ENCODE measurements at regions not wholly inside any gene's neighbourhood (a gene's known extent, or its start where the extent isn't known, plus 50 kb on each side); places are given as distances from the start of the nearest gene placed in this dataset.

GRCh38 chr9:727767-728166, 113.7 kb upstream of the DMRT1 start:
- ChIA-PET POLR2A (no interaction called here), CTCF (no interaction called here)
- no peak overlapping the region for H3K4me3 ChIP-seq (ENCODE audit: low read depth, low read length)
- TF ChIP-seq, protein P1, sequence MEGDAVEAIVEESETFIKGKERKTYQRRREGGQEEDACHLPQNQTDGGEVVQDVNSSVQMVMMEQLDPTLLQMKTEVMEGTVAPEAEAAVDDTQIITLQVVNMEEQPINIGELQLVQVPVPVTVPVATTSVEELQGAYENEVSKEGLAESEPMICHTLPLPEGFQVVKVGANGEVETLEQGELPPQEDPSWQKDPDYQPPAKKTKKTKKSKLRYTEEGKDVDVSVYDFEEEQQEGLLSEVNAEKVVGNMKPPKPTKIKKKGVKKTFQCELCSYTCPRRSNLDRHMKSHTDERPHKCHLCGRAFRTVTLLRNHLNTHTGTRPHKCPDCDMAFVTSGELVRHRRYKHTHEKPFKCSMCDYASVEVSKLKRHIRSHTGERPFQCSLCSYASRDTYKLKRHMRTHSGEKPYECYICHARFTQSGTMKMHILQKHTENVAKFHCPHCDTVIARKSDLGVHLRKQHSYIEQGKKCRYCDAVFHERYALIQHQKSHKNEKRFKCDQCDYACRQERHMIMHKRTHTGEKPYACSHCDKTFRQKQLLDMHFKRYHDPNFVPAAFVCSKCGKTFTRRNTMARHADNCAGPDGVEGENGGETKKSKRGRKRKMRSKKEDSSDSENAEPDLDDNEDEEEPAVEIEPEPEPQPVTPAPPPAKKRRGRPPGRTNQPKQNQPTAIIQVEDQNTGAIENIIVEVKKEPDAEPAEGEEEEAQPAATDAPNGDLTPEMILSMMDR (IDR thresholded peaks at IDR 0.05; ENCODE audit: insufficient read depth, low read length, missing control alignments), result no peak
- DNase-seq (ENCODE audit: low read depth, low spot score), result no peak

- ChIA-PET POLR2A (no interaction called here), CTCF (no interaction called here)
- TF ChIP-seq, protein P1 (IDR thresholded peaks at IDR 0.05; ENCODE audit: insufficient read depth, low read length, missing control alignments), result no peak
- no peak for DNase-seq (ENCODE audit: low read depth, low spot score)
- H3K4me3 ChIP-seq (ENCODE audit: low read depth, low read length), result no peak overlapping the region
Measured at GRCh38 chr9:728535-728934, 113.0 kb upstream of the DMRT1 start.

GRCh38 chr9:731474-731873, 110.0 kb upstream of the DMRT1 start:
- no peak for DNase-seq (ENCODE audit: low read depth, low spot score)
- ChIA-PET CTCF (no interaction called here), POLR2A (no interaction called here)
- TF ChIP-seq, protein P1 (IDR thresholded peaks at IDR 0.05; ENCODE audit: insufficient read depth, low read length, missing control alignments), result no peak
- no peak overlapping the region for H3K4me3 ChIP-seq (ENCODE audit: low read depth, low read length)

DNA sequence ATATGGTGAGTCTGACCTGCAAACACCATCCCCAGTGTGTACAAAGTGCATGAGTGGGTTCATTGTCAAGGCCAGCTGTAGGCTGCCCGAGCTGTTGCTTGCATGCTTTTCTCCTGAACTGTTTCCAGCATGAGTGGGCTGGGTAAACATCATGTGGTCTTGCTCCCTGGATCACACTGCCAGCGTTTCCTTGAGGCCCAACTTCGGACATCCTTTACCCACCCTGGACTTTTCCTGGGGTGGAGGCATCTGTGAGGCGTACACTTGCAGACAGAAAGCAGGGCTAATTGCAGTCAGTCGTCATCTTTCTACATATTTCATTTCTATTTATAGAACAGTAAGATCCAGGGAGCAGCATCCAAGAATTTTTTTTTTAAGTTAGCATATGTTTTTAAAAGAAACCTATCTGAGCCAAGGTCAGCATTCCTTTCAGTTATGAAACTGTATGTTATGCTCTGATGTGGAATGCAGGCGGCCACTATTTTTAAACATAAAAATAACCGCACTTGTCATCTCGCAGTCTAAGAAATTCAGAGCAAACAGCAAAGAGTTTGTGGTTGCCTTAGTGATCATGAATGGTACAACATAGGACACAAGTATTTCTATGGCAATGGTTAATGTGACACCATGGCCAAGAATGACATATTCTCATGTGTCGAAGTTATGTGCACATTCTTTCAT, 106.5 kb upstream of the DMRT1 start:
- DNase-seq (ENCODE audit: low read depth, low spot score), result peak; percentile 95
- CTCF ChIA-PET, result no interaction called here
- POLR2A ChIA-PET, result interaction anchor here (0.7 to 1.0 kb wide), 3 partner anchors 17 to 50 kb away, joined by 3 to 4 read pairs (median 3); no protein-coding TSS in a partner anchor
- TF ChIP-seq, protein P1 (IDR thresholded peaks at IDR 0.05; ENCODE audit: insufficient read depth, low read length, missing control alignments), result no peak
- no peak overlapping the region; the same call in 1 of the 2 replicates for H3K4me3 ChIP-seq (ENCODE audit: low read depth, low read length)

- no peak overlapping the region for H3K4me3 ChIP-seq (ENCODE audit: low read depth, low read length)
- ChIA-PET CTCF (interaction anchor here (0.9 to 3.9 kb wide), 7 partner anchors 13 to 123 kb away, joined by 3 to 17 read pairs (median 4); no protein-coding TSS in a partner anchor), POLR2A (interaction anchor here (1.0 to 2.0 kb wide), 6 partner anchors 12 to 53 kb away, joined by 4 to 9 read pairs (median 6); no protein-coding TSS in a partner anchor)
- TF ChIP-seq, protein P1 (IDR thresholded peaks at IDR 0.05; ENCODE audit: insufficient read depth, low read length, missing control alignments), result no peak
- DNase-seq (ENCODE audit: low read depth, low spot score), result no peak
Measured at GRCh38 chr9:737400-738120, 103.9 kb upstream of the DMRT1 start.
